HUES48 (cell line): ENCODE measurements at regions not wholly inside any gene's neighbourhood (a gene's known extent, or its start where the extent isn't known, plus 50 kb on each side); places are given as distances from the start of the nearest gene placed in this dataset.

Experiments
- H3K27ac ChIP-seq: one replicate; pipeline ENCODE4 v1.7.0; 2013; ENCODE audit warnings: low read depth, low read length, inconsistent platforms
- H3K27me3 ChIP-seq: 2 replicates; pipeline ENCODE4 v1.6.1; 2013; ENCODE audit warnings: mild to moderate bottlenecking, low read length; ENCODE audit not compliant: control insufficient read depth, insufficient read depth
- H3K36me3 ChIP-seq: 2 replicates; pipeline ENCODE4 v1.6.1; 2013; ENCODE audit warnings: low read length; ENCODE audit not compliant: control insufficient read depth, insufficient read depth
- H3K4me1 ChIP-seq: 2 replicates; pipeline ENCODE4 v1.6.1; 2013; ENCODE audit warnings: mild to moderate bottlenecking, low read length; ENCODE audit not compliant: control insufficient read depth, insufficient read depth
- H3K4me3 ChIP-seq: 2 replicates; pipeline ENCODE4 v1.5.1; 2013; ENCODE audit warnings: mild to moderate bottlenecking, low read depth, low read length
- H3K9ac ChIP-seq: 2 replicates; pipeline ENCODE4 v1.6.1; 2013; ENCODE audit warnings: mild to moderate bottlenecking, low read depth, low read length, moderate library complexity
- H3K9me3 ChIP-seq: 2 replicates; pipeline ENCODE4 v1.6.1; 2013; ENCODE audit warnings: low read length; ENCODE audit not compliant: control insufficient read depth, insufficient read depth

DNA sequence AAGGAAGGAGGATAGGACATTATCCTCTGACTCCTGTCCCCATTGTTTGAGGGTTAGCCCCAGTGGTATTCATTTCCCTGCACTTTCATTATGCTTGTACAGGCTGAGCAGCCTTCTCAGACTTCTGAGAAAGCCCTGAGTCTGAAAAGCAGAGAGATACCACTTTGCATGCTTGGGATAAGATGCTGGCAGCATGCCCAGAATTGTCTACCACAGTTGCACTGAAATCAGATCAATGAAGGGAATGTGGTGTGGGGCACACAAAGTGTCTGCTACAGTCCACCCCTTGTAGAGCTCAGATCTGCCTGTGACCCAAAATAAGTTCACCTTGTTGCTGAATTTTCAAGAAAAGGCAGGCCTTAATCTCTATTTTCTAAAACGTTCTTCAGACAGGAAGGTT is 160.6 kb downstream of the CCT6B start:
- H3K4me3 ChIP-seq: no peak overlapping the region

DNA sequence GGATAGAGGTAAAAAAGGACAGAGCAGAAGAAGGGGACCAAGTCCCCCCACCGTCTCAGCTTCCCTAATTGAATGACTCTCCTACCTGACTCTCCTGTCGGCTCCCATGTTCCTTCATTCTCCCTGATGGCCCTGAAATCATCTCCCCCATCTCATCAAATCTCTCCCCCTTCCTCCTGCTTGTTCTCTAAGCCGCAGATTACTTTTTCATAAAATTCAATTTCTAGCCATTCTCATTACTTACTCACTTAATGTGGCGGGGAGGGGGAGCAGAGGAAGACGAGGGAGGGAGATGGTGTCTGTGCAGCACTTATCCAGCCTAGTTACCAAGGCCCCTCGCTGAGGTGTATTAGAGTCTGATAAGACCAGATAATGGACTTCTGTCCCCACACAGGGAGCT is 161.5 kb downstream of the CCT6B start:
- H3K9me3 ChIP-seq: no peaks in the 10 kb centered on the region
- no peak overlapping the region for H3K4me3 ChIP-seq
- H3K9ac ChIP-seq: no peak overlapping the region

More for the DNA sequence above, 160.6 kb downstream of the CCT6B start:
- no peaks in the 10 kb centered on the region for H3K9me3 ChIP-seq
- peaks cover 36% of the 10 kb centered on the region for H3K27me3 ChIP-seq
- H3K27ac ChIP-seq: no peak overlapping the region
- H3K4me1 ChIP-seq: peaks cover 16% of the 10 kb centered on the region
- no peaks in the 10 kb centered on the region for H3K36me3 ChIP-seq
- H3K9ac ChIP-seq: no peak overlapping the region

DNA sequence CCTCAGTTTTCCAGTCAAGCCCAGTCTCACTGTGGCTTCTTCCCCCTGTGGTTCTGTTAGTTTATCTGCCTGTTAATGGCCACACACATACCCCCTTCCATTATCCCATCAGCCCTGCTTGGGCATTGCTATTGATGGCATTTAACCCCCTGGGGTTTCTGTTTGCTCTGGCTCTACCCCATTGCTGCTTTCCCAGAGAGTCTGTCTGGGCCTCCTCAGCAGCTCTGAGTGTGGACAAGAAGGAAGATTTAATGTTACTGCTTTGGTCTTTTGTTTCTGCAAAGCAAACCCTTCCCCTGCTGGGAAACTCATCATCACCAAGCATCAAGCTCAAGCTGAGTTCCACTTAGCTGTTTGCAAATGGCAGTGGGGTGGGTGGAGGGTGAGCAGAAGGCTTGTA is 162.7 kb downstream of the CCT6B start:
- no peaks in the 10 kb centered on the region for H3K9me3 ChIP-seq
- H3K36me3 ChIP-seq: no peaks in the 10 kb centered on the region
- no peak overlapping the region for H3K27ac ChIP-seq
- H3K4me1 ChIP-seq: peaks cover 16% of the 10 kb centered on the region
- peaks cover 51% of the 10 kb centered on the region for H3K27me3 ChIP-seq
- H3K4me3 ChIP-seq: no peak overlapping the region
- H3K9ac ChIP-seq: no peak overlapping the region

More for the DNA sequence above, 161.5 kb downstream of the CCT6B start:
- H3K4me1 ChIP-seq: peaks cover 16% of the 10 kb centered on the region
- H3K36me3 ChIP-seq: no peaks in the 10 kb centered on the region
- no peak overlapping the region for H3K27ac ChIP-seq
- peaks cover 41% of the 10 kb centered on the region for H3K27me3 ChIP-seq

DNA sequence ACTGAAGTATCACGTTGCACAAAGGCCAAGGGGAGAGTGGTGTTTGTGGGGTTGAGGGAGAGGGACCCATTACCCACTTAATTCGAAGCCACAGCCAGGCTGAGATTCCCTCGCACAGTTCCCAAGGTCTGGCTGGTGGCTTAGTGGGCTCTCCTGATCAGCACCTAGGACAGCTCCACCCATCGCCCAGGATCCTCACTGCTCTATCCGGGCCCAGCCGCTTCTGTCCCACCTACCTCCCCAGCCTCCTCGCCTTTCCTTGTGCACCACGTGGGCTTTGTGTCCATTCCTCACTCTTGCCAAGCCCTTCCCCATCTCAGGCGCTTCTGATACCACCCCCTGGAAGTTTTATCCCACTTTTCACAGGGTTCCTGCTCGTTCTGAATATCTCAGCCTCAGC is 163.5 kb downstream of the CCT6B start:
- no peak overlapping the region for H3K4me3 ChIP-seq
- peaks cover 49% of the 10 kb centered on the region for H3K27me3 ChIP-seq
- H3K27ac ChIP-seq: no peak overlapping the region
- H3K9me3 ChIP-seq: no peaks in the 10 kb centered on the region
- H3K4me1 ChIP-seq: peaks cover 16% of the 10 kb centered on the region
- no peak overlapping the region for H3K9ac ChIP-seq
- no peaks in the 10 kb centered on the region for H3K36me3 ChIP-seq

DNA sequence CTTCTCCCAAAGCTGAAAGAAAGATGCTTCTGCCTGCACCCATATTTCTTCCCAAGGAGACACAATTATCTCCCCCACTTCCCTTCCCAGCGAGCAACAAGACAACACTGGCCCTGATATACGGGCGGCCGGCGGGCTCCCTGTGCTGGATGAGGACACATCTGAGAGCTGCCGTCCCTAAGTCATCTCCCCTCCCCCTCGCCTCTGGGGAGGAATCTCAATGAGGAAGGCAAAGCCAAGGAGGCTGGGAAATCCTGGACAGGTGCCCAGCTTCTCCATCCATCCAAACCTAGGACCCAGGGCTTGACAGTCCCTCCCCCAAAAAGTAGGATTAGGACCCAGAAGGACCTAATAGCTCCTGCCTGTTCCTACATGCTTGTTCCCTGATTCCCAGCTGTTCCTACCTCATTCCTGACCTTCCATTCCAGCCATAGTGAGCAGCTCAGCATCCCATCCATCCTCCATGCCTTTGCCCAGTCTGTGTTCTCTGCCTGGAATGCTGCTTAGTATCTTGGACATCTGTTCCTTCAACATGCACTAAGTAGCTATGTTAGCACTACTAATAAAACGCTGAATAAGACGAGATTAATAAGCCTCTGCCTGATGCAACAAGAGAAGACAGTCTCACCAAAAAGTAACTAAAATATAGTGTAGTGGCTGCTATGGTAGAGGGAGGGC is 167.9 kb downstream of the CCT6B start:
- no peak overlapping the region for H3K27ac ChIP-seq
- H3K4me1 ChIP-seq: peaks cover 4% of the 10 kb centered on the region
- no peaks in the 10 kb centered on the region for H3K9me3 ChIP-seq
- H3K27me3 ChIP-seq: peaks cover 22% of the 10 kb centered on the region
- no peak overlapping the region for H3K9ac ChIP-seq
- H3K4me3 ChIP-seq: no peak overlapping the region
- no peaks in the 10 kb centered on the region for H3K36me3 ChIP-seq

DNA sequence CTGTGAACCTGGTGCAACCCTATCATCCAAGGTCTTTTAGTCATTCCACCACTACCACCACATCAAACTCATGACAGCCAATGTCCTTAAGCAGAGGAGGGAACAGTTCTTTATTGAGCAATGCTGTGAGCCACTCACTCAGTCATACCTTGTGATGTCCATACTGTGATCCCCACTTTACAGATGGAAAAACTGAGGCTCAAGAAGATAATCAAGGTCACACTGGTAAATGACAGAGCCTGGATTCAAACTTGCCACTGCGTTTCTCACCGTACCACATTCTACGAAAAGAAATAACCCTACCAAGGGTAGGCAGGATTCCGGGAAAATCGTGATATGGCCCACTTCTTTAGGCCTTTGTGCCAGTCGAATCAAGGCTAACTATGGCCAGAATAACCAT is 172.6 kb downstream of the CCT6B start:
- no peaks in the 10 kb centered on the region for H3K36me3 ChIP-seq
- no peak overlapping the region for H3K27ac ChIP-seq
- H3K4me1 ChIP-seq: no peaks in the 10 kb centered on the region
- no peak overlapping the region for H3K9ac ChIP-seq
- no peak overlapping the region for H3K4me3 ChIP-seq
- H3K9me3 ChIP-seq: no peaks in the 10 kb centered on the region
- H3K27me3 ChIP-seq: no peaks in the 10 kb centered on the region; the same call in 1 of the 2 replicates

DNA sequence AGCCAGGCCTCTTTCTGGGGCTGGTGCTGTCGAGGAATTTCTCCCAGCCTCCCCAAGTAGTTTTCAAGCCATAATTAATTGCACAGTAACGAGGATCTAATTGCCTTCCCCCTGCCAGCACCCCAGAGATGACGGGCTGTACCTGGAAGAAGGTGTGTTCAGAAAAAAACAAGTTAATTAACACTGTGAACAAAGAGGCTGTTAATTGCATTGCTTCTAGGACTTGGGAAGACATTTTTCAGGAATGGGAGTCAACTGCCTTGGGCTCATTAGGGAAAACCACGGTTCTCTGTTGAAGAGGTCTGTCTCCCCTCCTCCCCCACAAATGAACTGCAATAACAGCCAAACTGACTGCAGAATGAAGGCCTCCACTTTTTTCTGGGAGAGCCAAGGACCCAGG is 176.7 kb downstream of the CCT6B start:
- no peaks in the 10 kb centered on the region for H3K4me1 ChIP-seq
- H3K36me3 ChIP-seq: no peaks in the 10 kb centered on the region
- no peak overlapping the region for H3K27ac ChIP-seq
- H3K4me3 ChIP-seq: no peak overlapping the region
- no peak overlapping the region for H3K9ac ChIP-seq
- no peaks in the 10 kb centered on the region for H3K9me3 ChIP-seq
- no peaks in the 10 kb centered on the region for H3K27me3 ChIP-seq

DNA sequence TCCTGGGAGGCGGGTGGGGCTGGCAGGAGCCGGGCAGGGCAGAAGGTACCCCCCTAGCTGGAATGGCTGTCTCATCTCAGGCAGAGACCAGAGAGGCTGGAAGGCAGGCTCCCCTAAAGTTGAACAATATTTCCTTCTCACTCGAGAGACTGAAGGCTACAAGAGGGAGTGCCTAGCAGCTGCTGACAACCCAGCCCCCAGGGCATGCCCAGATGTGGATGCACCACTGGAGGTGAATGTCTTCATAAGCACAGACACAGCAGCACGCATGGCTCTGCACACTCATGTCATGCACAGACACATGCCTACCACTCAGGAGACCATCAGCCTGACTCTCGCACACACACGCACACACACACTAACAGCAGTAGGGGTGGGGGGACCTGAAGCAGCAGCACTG is 179.0 kb downstream of the CCT6B start:
- Histone ChIP-seq H3K9ac (no peak overlapping the region), H3K4me3 (no peak overlapping the region)

DNA sequence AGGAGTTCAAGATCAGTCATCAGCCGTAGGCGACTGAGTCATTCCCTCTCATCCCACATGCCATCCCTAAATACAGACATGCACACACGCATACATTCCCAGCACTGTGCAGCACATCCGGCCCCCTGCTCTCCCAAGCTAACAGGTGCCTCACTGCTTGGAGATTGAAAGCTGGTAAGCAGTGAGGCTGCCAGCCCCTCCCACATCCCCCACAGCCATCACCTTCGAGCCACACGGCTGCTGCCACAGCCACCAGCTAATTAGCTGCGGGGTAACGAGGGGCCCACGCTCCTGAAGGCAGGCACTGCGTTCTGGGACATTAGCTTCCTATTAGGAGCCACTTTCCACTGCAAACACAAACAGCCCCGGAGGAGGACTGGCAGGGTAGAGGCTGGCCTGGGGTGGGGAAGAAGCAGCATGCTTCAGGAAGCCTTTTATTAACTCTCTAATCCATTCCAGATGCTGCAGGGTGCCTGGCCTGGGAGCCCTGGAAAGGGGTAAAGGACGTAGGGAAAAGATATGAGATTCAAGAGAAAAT is 179.6 kb downstream of the CCT6B start:
- Histone ChIP-seq H3K4me3 (no peak overlapping the region), H3K27me3 (no peaks in the 10 kb centered on the region), H3K4me1 (no peaks in the 10 kb centered on the region), H3K36me3 (no peaks in the 10 kb centered on the region), H3K9me3 (no peaks in the 10 kb centered on the region), H3K27ac (no peak overlapping the region), H3K9ac (no peak overlapping the region)

More for the DNA sequence above, 179.0 kb downstream of the CCT6B start:
- no peak overlapping the region for H3K27ac ChIP-seq
- no peaks in the 10 kb centered on the region for H3K9me3 ChIP-seq
- no peaks in the 10 kb centered on the region for H3K36me3 ChIP-seq
- H3K4me1 ChIP-seq: no peaks in the 10 kb centered on the region
- H3K27me3 ChIP-seq: no peaks in the 10 kb centered on the region

DNA sequence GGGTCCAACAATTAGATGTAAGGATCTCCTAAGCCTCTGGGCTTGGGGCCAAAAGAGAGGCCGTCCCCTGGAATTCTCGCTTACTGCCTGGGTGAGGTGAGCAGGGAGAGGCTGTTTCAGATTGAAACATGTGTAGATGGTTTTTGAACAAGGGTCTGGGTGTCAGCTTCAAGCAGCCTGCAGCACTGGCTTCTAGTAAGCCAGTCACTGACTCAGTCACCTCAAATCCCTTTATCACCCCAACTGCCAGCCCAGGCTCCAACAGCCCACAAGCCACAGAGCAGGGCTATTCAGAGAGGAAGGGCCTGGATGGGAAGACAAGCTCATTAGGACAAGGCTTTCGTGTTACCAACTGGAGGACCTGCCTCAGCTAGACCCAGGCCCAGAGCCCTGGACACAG is 180.2 kb downstream of the CCT6B start:
- no peaks in the 10 kb centered on the region for H3K4me1 ChIP-seq
- H3K27me3 ChIP-seq: no peaks in the 10 kb centered on the region
- no peak overlapping the region for H3K4me3 ChIP-seq
- H3K27ac ChIP-seq: no peak overlapping the region
- no peaks in the 10 kb centered on the region for H3K9me3 ChIP-seq
- H3K36me3 ChIP-seq: no peaks in the 10 kb centered on the region
- H3K9ac ChIP-seq: no peak overlapping the region

DNA sequence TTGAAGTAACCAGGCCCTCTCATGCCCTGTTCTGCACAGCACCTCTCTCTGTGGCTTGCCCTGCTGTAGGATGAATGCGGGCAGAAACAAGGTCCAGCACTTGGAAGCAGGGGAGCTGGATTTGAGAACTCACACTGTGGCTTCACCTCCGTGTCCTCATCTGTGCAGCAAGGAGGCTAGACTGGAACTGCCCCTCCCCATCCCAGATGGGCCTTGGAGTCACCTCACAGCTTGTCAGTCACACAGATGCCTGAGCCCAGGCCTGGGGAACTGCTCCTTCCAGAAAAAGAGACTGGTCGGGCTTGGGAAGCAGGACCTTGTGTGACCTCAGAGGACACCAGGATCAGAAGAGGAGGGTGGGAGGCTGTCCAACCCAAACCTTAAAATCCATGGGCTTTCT is 180.8 kb downstream of the CCT6B start:
- H3K4me3 ChIP-seq: no peak overlapping the region
- H3K4me1 ChIP-seq: no peaks in the 10 kb centered on the region
- no peaks in the 10 kb centered on the region for H3K27me3 ChIP-seq
- H3K9ac ChIP-seq: no peak overlapping the region
- no peak overlapping the region for H3K27ac ChIP-seq
- H3K36me3 ChIP-seq: no peaks in the 10 kb centered on the region
- no peaks in the 10 kb centered on the region for H3K9me3 ChIP-seq
